ENCODE measurements at regions not wholly inside any gene's neighbourhood (a gene's known extent, or its start where the extent isn't known, plus 50 kb on each side); places are given as distances from the start of the nearest gene placed in this dataset.

- TF ChIP-seq, protein P1, sequence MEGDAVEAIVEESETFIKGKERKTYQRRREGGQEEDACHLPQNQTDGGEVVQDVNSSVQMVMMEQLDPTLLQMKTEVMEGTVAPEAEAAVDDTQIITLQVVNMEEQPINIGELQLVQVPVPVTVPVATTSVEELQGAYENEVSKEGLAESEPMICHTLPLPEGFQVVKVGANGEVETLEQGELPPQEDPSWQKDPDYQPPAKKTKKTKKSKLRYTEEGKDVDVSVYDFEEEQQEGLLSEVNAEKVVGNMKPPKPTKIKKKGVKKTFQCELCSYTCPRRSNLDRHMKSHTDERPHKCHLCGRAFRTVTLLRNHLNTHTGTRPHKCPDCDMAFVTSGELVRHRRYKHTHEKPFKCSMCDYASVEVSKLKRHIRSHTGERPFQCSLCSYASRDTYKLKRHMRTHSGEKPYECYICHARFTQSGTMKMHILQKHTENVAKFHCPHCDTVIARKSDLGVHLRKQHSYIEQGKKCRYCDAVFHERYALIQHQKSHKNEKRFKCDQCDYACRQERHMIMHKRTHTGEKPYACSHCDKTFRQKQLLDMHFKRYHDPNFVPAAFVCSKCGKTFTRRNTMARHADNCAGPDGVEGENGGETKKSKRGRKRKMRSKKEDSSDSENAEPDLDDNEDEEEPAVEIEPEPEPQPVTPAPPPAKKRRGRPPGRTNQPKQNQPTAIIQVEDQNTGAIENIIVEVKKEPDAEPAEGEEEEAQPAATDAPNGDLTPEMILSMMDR (IDR thresholded peaks at IDR 0.05): no peak
- no peak for TF ChIP-seq POLR2A (IDR thresholded peaks at IDR 0.05)
Observed at GRCh38 chr12:125434936-125435443, 369.8 kb downstream of the AACS start.

Measured in stomach (tissue), 4 donors.